Neural crest cell (in vitro differentiated cells): ENCODE measurements at regions not wholly inside any gene's neighbourhood (a gene's known extent, or its start where the extent isn't known, plus 50 kb on each side); places are given as distances from the start of the nearest gene placed in this dataset.

Source experiments
- DNase-seq: peaks from one replicate; pipeline ENCODE4 v3.0.0; 2021; ENCODE audit warnings: low read depth, mixed read lengths, low spot score
- H3K27ac Mint-ChIP-seq: one replicate; pipeline ENCODE4 v1.8.0; 2021; ENCODE audit warnings: mild to moderate bottlenecking, mixed read lengths; ENCODE audit not compliant: unreplicated experiment
- H3K27me3 Mint-ChIP-seq: 2 replicates; pipeline ENCODE4 v1.8.0; 2021; ENCODE audit warnings: low read depth, mild to moderate bottlenecking, mixed read lengths
- H3K36me3 Mint-ChIP-seq: 2 replicates; pipeline ENCODE4 v1.8.0; 2021; ENCODE audit warnings: low read depth, mild to moderate bottlenecking, mixed read lengths
- H3K4me1 Mint-ChIP-seq: 2 replicates; pipeline ENCODE4 v1.8.0; 2021; ENCODE audit warnings: mixed read lengths
- H3K4me3 Mint-ChIP-seq: one replicate; pipeline ENCODE4 v1.8.0; 2021; ENCODE audit warnings: mild to moderate bottlenecking, mixed read lengths
- H3K9me3 Mint-ChIP-seq: 2 replicates; pipeline ENCODE4 v1.8.0; 2021; ENCODE audit warnings: mixed read lengths
- TF ChIP-seq, protein P1 (sequence below): fragments of 200-600 bp; sonication (generic); conservative IDR thresholded peaks from 2 replicates; pipeline ENCODE4 v1.5.0; 2021; ENCODE audit warnings: antibody characterized with exemption, mild to moderate bottlenecking

DNA sequence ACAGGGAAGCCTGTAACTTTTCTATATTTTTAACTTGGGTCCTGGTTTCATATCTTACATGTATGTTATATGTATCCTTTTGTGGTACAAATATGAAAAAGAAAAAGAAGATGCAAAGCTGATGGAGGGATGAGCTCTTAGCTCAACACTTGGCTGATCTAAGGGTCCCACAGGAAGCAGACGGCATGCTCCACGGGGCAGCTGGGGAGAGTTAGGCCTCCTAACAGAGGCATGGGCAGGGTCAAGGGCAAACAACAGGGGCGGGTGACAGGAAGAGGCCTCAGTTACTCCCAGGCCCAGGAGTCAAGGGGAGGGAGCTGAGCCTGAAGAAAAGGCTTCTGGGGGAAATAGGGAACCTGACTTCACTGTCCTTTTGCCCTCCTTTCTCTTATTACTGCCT lies 287.2 kb downstream of the ZSWIM6 start:
- Mint-ChIP-seq H3K36me3 (no peaks in the 10 kb centered on the region), H3K27me3 (no peaks in the 10 kb centered on the region), H3K4me3 (no peak overlapping the region), H3K4me1 (peaks cover 42% of the 10 kb centered on the region), H3K9me3 (no peaks in the 10 kb centered on the region), H3K27ac (peak overlapping the region; percentile 9)
- TF ChIP-seq, protein P1, sequence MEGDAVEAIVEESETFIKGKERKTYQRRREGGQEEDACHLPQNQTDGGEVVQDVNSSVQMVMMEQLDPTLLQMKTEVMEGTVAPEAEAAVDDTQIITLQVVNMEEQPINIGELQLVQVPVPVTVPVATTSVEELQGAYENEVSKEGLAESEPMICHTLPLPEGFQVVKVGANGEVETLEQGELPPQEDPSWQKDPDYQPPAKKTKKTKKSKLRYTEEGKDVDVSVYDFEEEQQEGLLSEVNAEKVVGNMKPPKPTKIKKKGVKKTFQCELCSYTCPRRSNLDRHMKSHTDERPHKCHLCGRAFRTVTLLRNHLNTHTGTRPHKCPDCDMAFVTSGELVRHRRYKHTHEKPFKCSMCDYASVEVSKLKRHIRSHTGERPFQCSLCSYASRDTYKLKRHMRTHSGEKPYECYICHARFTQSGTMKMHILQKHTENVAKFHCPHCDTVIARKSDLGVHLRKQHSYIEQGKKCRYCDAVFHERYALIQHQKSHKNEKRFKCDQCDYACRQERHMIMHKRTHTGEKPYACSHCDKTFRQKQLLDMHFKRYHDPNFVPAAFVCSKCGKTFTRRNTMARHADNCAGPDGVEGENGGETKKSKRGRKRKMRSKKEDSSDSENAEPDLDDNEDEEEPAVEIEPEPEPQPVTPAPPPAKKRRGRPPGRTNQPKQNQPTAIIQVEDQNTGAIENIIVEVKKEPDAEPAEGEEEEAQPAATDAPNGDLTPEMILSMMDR: no peak
- DNase-seq: no peak

DNA sequence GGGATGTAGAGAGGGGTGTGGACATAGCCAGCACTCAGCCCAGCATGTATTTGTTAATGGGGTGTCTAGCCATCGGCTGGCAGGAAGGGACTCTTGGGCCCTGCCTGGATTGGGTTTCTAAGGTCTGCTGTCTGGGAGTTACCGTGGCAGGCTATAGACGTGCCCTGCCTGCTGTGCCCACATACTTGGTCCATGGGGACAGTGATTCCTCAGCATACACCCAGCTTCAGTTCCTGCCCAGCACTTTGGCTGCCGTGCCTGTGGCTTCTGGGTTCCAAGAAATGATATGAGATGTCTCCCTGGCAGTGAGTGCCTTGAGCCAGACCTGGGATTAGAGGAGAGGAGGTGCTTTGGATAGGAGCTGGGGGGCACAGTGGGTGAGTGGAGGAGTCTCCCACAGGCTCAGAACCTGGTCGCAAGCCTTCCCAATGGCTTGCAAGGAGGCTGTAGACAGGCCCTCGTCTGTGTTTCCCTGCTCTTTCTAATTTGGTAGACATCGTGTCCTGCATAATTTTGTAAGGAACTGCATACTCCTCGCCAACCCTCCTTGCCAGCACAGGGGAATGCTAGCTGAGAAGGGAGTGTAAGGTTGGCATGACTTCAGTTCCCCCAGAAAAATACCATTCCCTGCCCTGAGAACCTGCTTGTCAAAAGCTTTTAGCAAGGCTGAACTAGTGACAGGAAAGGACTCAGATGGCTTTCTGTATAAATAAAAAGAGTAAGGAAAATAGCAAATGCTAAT lies 287.9 kb downstream of the ZSWIM6 start:
- DNase-seq: no peak
- TF ChIP-seq, protein P1: no peak
- Mint-ChIP-seq H3K27me3 (no peaks in the 10 kb centered on the region), H3K36me3 (no peaks in the 10 kb centered on the region), H3K4me3 (no peak overlapping the region), H3K4me1 (peaks cover 44% of the 10 kb centered on the region), H3K27ac (no peak overlapping the region), H3K9me3 (no peaks in the 10 kb centered on the region)

DNA sequence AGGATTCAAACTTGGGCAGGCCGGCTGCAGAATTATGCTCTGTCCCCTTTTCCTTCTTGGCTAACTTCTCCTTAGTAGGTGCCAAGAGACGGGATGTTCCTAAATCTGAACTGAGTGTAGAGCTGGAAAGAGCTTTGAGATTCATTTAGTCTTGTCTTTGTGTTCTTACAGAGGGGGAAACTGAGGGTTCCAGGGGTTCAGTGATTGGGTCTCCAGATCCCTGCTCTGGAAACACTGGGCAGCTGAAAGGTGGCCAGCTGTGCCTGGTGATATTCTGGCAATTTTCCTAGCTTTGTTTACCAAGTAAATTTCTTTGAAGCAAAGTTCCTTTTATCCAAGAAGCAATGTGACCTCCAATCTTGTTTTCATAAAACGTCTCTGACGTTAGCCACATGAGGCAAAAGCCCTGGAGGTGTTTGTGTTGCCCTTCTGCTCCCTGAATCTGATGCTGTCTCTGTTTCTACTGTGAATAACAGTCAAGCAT lies 288.7 kb downstream of the ZSWIM6 start:
- H3K4me1 Mint-ChIP-seq: peaks cover 50% of the 10 kb centered on the region
- H3K4me3 Mint-ChIP-seq: no peak overlapping the region
- no peak overlapping the region for H3K27ac Mint-ChIP-seq
- no peaks in the 10 kb centered on the region for H3K36me3 Mint-ChIP-seq
- DNase-seq: no peak
- H3K27me3 Mint-ChIP-seq: no peaks in the 10 kb centered on the region
- TF ChIP-seq, protein P1: no peak
- H3K9me3 Mint-ChIP-seq: no peaks in the 10 kb centered on the region

DNA sequence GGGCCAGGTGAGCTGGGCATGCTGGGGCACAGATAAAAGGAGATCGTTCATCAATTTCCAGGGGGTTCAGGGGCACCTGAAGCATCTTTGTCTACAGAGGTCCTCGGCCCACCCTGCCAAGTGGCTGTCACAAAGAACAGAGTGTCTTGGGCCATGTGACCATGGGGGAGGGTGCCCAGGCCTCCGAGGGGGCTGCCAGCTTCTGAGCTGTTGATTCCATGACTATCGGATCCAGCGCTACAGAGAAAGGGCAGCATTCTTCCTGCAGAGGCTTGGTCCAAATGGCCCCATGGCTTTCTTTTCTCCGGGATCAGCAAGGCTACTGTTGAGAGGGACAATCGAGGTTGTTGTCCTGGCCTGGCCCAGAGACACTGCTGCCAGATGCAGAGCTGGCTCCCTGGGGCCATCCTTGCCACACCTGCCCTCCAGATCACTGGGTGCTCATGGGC lies 289.2 kb downstream of the ZSWIM6 start:
- no peaks in the 10 kb centered on the region for H3K9me3 Mint-ChIP-seq
- H3K4me3 Mint-ChIP-seq: no peak overlapping the region
- no peaks in the 10 kb centered on the region for H3K36me3 Mint-ChIP-seq
- no peak for DNase-seq
- H3K27ac Mint-ChIP-seq: no peak overlapping the region
- H3K27me3 Mint-ChIP-seq: no peaks in the 10 kb centered on the region
- TF ChIP-seq, protein P1: no peak
- H3K4me1 Mint-ChIP-seq: peaks cover 50% of the 10 kb centered on the region

DNA sequence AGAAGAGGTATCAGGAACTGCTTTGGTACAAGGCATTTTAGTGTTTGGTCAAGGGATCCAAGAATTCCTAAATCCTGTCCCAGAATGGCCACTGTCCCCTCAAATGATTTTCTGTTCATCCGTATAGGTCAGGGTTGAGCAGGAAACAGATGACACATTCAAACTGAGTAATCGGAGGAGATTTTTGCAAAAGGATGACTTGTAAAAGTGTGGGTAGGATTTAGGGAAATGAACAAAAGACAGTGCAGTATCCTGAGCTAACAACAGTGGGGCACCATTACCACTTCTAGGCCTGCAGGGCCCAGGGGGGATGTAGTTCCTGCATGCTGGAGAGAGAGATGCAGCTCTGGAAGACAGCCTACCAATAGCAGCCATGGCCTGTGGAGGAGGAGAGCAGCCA lies 290.1 kb downstream of the ZSWIM6 start:
- DNase-seq: no peak
- Mint-ChIP-seq H3K4me1 (peaks cover 55% of the 10 kb centered on the region), H3K27me3 (no peaks in the 10 kb centered on the region), H3K27ac (no peak overlapping the region), H3K36me3 (no peaks in the 10 kb centered on the region), H3K9me3 (no peaks in the 10 kb centered on the region), H3K4me3 (no peak overlapping the region)
- TF ChIP-seq, protein P1: no peak
